ENCODE measurements at regions not wholly inside any gene's neighbourhood (a gene's known extent, or its start where the extent isn't known, plus 50 kb on each side); places are given as distances from the start of the nearest gene placed in this dataset.

- TF ChIP-seq CTCF (IDR thresholded peaks at IDR 0.05) (no peak), POLR2A (IDR thresholded peaks at IDR 0.05) (no peak)
Observed at GRCh38 chr6:1181939-1182605, 129.8 kb upstream of the FOXQ1 start.
